A673 (cell line): ENCODE measurements at regions not wholly inside any gene's neighbourhood (a gene's known extent, or its start where the extent isn't known, plus 50 kb on each side); places are given as distances from the start of the nearest gene placed in this dataset.

Experiments used
- BruUV-seq: library from RNA; stranded (reverse); fragments of 400-500 nt; replicated peaks from 2 replicates; lab custom pipeline; 2021; lab: Mats Ljungman, UMichigan
- CTCF ChIA-PET: fragments of 300-600 bp; sonication (Branson Sonifier 250); formaldehyde crosslinking; loops from one replicate; lab custom pipeline; 2022; ENCODE audit warnings: antibody characterized with exemption; lab: Charles Lee
- POLR2A ChIA-PET: fragments of 300-600 bp; sonication (Branson Sonifier 250); formaldehyde crosslinking; loops from one replicate; lab custom pipeline; 2022; ENCODE audit warnings: antibody characterized with exemption; ENCODE audit not compliant: low non-redundant PET; lab: Charles Lee
- DNase-seq: peaks from one replicate; pipeline ENCODE4 v3.0.0-alpha.2; 2015; ENCODE audit warnings: low spot score
- H3K27ac ChIP-seq: fragments of 200-600 bp; sonication (generic); 2 replicates; pipeline ENCODE4 v1.5.1; 2016; ENCODE audit warnings: mixed run types, low read depth, mild to moderate bottlenecking, mixed read lengths, antibody characterized with exemption, low read length; ENCODE audit not compliant: poor library complexity, severe bottlenecking
- H3K27me3 ChIP-seq: fragments of 200-600 bp; sonication (generic); replicated peaks from 2 replicates; pipeline ENCODE4 v1.6.1; 2017; ENCODE audit warnings: mixed run types, low read depth, mild to moderate bottlenecking, mixed read lengths, antibody characterized with exemption, low read length; ENCODE audit not compliant: insufficient read depth, poor library complexity
- H3K36me3 ChIP-seq: fragments of 200-600 bp; sonication (generic); 2 replicates; pipeline ENCODE4 v1.6.1; 2016; ENCODE audit warnings: mixed run types, mild to moderate bottlenecking, mixed read lengths, antibody characterized with exemption, low read length; ENCODE audit not compliant: insufficient read depth, poor library complexity, severe bottlenecking
- H3K4me1 ChIP-seq: fragments of 200-600 bp; sonication (generic); 2 replicates; pipeline ENCODE4 v1.6.1; 2017; ENCODE audit warnings: mixed run types, mild to moderate bottlenecking, mixed read lengths, antibody characterized with exemption, low read length; ENCODE audit not compliant: insufficient read depth, poor library complexity, severe bottlenecking
- H3K4me3 ChIP-seq: fragments of 200-600 bp; sonication (generic); 2 replicates; pipeline ENCODE4 v1.5.1; 2016; ENCODE audit warnings: low read depth, mixed run types, mild to moderate bottlenecking, mixed read lengths, low read length; ENCODE audit not compliant: poor library complexity, severe bottlenecking
- H3K9me3 ChIP-seq: fragments of 200-600 bp; sonication (generic); 2 replicates; pipeline ENCODE4 v1.6.1; 2016; ENCODE audit warnings: mixed run types, low read depth, mild to moderate bottlenecking, mixed read lengths, antibody characterized with exemption, low read length; ENCODE audit not compliant: poor library complexity, severe bottlenecking
- EZH2 ChIP-seq: fragments of 200-600 bp; sonication (generic); IDR thresholded peaks from 2 replicates; pipeline ENCODE4 v1.6.1; 2017; ENCODE audit warnings: borderline replicate concordance, low read depth, mild to moderate bottlenecking, mixed read lengths, antibody characterized with exemption, low read length; ENCODE audit not compliant: poor library complexity, severe bottlenecking
- intact Hi-C: fragments of 100-400 bp; cut with micrococcal nuclease; formaldehyde crosslinking; loops from one replicate; pipeline ENCODE4 v1.10.0; 2022; ENCODE audit not compliant: unreplicated experiment
- TF ChIP-seq, protein P1 (sequence below): fragments of 300-800, 200-600 bp; sonication (generic); conservative IDR thresholded peaks from 2 replicates; pipeline ENCODE4 v1.5.1; 2017; ENCODE audit warnings: low read depth, mild to moderate bottlenecking, antibody characterized with exemption, low read length, moderate library complexity, mixed read lengths

DNA sequence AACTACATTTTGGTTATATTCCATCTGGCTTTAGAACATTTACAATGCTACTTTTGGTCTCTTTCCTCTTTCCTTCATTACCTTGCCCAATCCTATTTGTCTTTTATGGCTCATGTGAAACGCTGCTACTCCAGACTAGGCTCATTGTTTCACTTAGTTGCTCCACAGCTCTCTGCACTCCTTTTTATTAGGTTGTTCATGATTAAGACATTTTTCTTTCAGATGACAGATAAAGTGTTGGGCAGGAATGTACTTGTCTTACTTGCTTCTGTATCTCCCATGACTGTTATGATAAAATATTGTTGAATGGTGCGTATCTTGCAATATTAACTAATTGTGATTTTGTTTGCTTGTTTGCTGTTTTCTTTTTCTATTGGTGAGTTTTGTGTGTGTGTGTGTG is 1532.3 kb downstream of the KCNT2 start:
- CTCF ChIA-PET: no interaction called here
- H3K36me3 ChIP-seq: no peaks in the 10 kb centered on the region

DNA sequence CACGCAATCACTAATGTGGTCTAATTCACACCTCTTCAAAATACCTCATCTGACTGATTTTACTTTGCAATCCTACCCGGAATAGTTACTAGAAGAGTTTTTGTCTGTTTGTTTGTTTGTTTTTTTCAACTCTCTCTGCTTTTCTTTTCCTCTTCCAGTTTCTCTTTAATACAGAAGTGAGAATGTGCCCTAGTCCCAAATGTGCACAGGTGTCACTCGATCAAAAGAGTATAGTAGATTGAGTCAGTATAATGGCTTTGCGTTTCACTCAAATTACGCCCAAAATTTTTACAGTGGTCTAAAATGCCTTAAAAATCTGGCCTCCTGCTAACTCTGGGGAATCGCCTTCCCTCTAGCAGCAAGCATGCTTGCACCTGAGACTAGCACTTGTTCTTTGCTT is 1536.8 kb downstream of the KCNT2 start:
- DNase-seq: no peak
- Histone ChIP-seq H3K36me3 (no peaks in the 10 kb centered on the region), H3K4me1 (no peaks in the 10 kb centered on the region), H3K27me3 (no peaks in the 10 kb centered on the region), H3K9me3 (no peaks in the 10 kb centered on the region), H3K27ac (no peak overlapping the region), H3K4me3 (no peak overlapping the region)
- POLR2A ChIA-PET: no interaction called here
- BruUV-seq: no TSS peak
- TF ChIP-seq EZH2: no peak
- TF ChIP-seq, protein P1, sequence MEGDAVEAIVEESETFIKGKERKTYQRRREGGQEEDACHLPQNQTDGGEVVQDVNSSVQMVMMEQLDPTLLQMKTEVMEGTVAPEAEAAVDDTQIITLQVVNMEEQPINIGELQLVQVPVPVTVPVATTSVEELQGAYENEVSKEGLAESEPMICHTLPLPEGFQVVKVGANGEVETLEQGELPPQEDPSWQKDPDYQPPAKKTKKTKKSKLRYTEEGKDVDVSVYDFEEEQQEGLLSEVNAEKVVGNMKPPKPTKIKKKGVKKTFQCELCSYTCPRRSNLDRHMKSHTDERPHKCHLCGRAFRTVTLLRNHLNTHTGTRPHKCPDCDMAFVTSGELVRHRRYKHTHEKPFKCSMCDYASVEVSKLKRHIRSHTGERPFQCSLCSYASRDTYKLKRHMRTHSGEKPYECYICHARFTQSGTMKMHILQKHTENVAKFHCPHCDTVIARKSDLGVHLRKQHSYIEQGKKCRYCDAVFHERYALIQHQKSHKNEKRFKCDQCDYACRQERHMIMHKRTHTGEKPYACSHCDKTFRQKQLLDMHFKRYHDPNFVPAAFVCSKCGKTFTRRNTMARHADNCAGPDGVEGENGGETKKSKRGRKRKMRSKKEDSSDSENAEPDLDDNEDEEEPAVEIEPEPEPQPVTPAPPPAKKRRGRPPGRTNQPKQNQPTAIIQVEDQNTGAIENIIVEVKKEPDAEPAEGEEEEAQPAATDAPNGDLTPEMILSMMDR: no peak
- CTCF ChIA-PET: no interaction called here
- intact Hi-C loops: no loop called here

More for the DNA sequence above, 1532.3 kb downstream of the KCNT2 start:
- H3K4me3 ChIP-seq: no peak overlapping the region
- BruUV-seq: no TSS peak
- H3K27me3 ChIP-seq: no peaks in the 10 kb centered on the region
- no peaks in the 10 kb centered on the region for H3K9me3 ChIP-seq
- TF ChIP-seq, protein P1: no peak
- TF ChIP-seq EZH2: no peak
- no peak overlapping the region for H3K27ac ChIP-seq
- intact Hi-C loops: no loop called here
- DNase-seq: no peak
- no peaks in the 10 kb centered on the region for H3K4me1 ChIP-seq
- POLR2A ChIA-PET: no interaction called here

DNA sequence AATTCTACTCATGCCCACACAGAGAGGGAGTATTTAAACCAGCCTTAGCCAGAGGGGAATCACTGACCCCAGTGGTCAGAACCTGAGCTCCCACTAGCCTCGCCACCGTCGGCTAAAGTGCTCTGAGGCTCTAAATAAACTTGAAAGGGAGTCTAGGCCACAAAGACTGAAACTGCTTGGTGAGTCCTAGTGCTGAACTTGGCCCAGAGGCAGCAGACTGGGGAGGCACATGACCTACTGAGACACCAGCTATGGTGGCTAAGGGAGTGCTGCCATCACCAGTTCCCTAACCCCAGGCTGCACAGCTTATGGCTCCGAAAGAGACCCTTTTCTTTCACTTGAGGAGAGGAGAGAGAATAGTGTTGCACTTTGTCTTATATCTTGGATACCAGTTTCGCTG is 1542.8 kb downstream of the KCNT2 start:
- DNase-seq: no peak
- H3K27ac ChIP-seq: no peak overlapping the region
- ChIA-PET POLR2A (interaction anchor here (0.6 kb wide), 1 partner anchor 30 kb away, joined by 6 read pairs; no protein-coding TSS in a partner anchor), CTCF (no interaction called here)
- no peaks in the 10 kb centered on the region for H3K27me3 ChIP-seq
- H3K4me1 ChIP-seq: no peaks in the 10 kb centered on the region
- intact Hi-C loops: no loop called here
- H3K36me3 ChIP-seq: no peaks in the 10 kb centered on the region
- TF ChIP-seq, protein P1: no peak
- TF ChIP-seq EZH2: no peak
- H3K9me3 ChIP-seq: no peaks in the 10 kb centered on the region
- no TSS peak for BruUV-seq
- H3K4me3 ChIP-seq: no peak overlapping the region
